HepG2 (cell line): ENCODE measurements at regions not wholly inside any gene's neighbourhood (a gene's known extent, or its start where the extent isn't known, plus 50 kb on each side); places are given as distances from the start of the nearest gene placed in this dataset.

ENCODE experiments used
- ETV5 ChIP-seq: IDR thresholded peaks from 2 replicates; pipeline ENCODE4 v1.6.1; 2018; ENCODE audit warnings: missing biosample characterization, missing genetic modification reagents, inconsistent platforms, borderline replicate concordance
- FOXP1 ChIP-seq, 2 experiments: fragments of 450-650 bp in 1 of 2; IDR thresholded peaks; 2 replicates each; pipeline ENCODE4 v1.6.1; 2017 to 2018; ENCODE audit warnings: antibody characterized with exemption in 1 of 2
- NFYC ChIP-seq: IDR thresholded peaks from 2 replicates; pipeline ENCODE4 v1.6.1; 2016; ENCODE audit warnings: missing genetic modification reagents, missing compliant biosample characterization
- PAX8 ChIP-seq: sonication (generic); formaldehyde crosslinking; IDR thresholded peaks from 2 replicates; pipeline ENCODE4 v1.8.0; 2022; ENCODE audit warnings: mild to moderate bottlenecking, missing genetic modification reagents, borderline replicate concordance
- TCF7 ChIP-seq: sonication (generic); IDR thresholded peaks from 2 replicates; pipeline ENCODE4 v1.6.1; 2016; ENCODE audit warnings: antibody characterized with exemption, low read depth
- ZNF10 ChIP-seq: sonication (generic); formaldehyde crosslinking; IDR thresholded peaks from 2 replicates; pipeline ENCODE4 v1.4.0; 2020; ENCODE audit warnings: mild to moderate bottlenecking, low read depth, missing genetic modification reagents, borderline replicate concordance
- TF ChIP-seq, protein P1 (sequence below): sonication (generic); formaldehyde crosslinking; IDR thresholded peaks from 2 replicates; pipeline ENCODE4 v1.4.0; 2020; ENCODE audit warnings: missing genetic modification reagents
- TF ChIP-seq, protein P2 (sequence below): sonication (generic); formaldehyde crosslinking; IDR thresholded peaks from 2 replicates; pipeline ENCODE4 v1.5.1; 2020; ENCODE audit warnings: mild to moderate bottlenecking, missing genetic modification reagents, borderline replicate concordance
- TF ChIP-seq, protein P3 (sequence below): sonication (generic); formaldehyde crosslinking; IDR thresholded peaks from 2 replicates; pipeline ENCODE4 v1.4.0; 2020; ENCODE audit warnings: mild to moderate bottlenecking, missing genetic modification reagents, borderline replicate concordance
- TF ChIP-seq, protein P4 (sequence below): sonication (generic); formaldehyde crosslinking; IDR thresholded peaks from 2 replicates; pipeline ENCODE4 v1.4.0; 2020; ENCODE audit warnings: missing genetic modification reagents
- TF ChIP-seq, protein P5 (sequence below): IDR thresholded peaks from 2 replicates; pipeline ENCODE4 v1.6.1; 2018; ENCODE audit warnings: missing genetic modification reagents

DNA sequence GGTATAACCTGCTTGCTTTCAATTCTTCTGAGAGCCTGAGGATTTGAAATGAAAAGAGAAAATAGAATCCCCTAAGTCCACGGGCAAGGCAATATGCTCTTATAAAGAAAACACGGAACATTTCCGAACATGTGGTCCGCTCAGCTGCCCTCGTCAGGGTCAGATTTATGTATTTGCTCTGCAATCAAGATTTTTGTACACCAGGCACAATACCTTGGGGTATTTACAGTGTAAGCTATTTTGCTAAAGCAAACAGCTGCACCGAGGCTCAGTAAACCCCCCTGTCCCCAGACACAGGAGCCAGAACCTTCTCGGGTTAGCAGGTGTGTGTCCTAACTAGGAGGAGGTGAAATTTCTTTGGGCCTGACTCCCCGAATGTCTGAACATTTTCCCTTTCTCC, 155.8 kb upstream of the LRIG1 start (continued):
- TF ChIP-seq, protein P1, sequence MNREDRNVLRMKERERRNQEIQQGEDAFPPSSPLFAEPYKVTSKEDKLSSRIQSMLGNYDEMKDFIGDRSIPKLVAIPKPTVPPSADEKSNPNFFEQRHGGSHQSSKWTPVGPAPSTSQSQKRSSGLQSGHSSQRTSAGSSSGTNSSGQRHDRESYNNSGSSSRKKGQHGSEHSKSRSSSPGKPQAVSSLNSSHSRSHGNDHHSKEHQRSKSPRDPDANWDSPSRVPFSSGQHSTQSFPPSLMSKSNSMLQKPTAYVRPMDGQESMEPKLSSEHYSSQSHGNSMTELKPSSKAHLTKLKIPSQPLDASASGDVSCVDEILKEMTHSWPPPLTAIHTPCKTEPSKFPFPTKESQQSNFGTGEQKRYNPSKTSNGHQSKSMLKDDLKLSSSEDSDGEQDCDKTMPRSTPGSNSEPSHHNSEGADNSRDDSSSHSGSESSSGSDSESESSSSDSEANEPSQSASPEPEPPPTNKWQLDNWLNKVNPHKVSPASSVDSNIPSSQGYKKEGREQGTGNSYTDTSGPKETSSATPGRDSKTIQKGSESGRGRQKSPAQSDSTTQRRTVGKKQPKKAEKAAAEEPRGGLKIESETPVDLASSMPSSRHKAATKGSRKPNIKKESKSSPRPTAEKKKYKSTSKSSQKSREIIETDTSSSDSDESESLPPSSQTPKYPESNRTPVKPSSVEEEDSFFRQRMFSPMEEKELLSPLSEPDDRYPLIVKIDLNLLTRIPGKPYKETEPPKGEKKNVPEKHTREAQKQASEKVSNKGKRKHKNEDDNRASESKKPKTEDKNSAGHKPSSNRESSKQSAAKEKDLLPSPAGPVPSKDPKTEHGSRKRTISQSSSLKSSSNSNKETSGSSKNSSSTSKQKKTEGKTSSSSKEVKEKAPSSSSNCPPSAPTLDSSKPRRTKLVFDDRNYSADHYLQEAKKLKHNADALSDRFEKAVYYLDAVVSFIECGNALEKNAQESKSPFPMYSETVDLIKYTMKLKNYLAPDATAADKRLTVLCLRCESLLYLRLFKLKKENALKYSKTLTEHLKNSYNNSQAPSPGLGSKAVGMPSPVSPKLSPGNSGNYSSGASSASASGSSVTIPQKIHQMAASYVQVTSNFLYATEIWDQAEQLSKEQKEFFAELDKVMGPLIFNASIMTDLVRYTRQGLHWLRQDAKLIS (CRISPR knock-in tag) = no peak
- TF ChIP-seq ETV5 (CRISPR knock-in tag) (no peak), NFYC (no peak), PAX8 (no peak), ZNF10 (CRISPR knock-in tag) (no peak), TCF7 (no peak), FOXP1 (IDR thresholded peaks at IDR 0.05) (no peak), FOXP1 (CRISPR knock-in tag; IDR thresholded peaks at IDR 0.05) (0 out of 2 replicates have a peak, but pooled peaks have one; percentile 10)
- TF ChIP-seq, protein P2, sequence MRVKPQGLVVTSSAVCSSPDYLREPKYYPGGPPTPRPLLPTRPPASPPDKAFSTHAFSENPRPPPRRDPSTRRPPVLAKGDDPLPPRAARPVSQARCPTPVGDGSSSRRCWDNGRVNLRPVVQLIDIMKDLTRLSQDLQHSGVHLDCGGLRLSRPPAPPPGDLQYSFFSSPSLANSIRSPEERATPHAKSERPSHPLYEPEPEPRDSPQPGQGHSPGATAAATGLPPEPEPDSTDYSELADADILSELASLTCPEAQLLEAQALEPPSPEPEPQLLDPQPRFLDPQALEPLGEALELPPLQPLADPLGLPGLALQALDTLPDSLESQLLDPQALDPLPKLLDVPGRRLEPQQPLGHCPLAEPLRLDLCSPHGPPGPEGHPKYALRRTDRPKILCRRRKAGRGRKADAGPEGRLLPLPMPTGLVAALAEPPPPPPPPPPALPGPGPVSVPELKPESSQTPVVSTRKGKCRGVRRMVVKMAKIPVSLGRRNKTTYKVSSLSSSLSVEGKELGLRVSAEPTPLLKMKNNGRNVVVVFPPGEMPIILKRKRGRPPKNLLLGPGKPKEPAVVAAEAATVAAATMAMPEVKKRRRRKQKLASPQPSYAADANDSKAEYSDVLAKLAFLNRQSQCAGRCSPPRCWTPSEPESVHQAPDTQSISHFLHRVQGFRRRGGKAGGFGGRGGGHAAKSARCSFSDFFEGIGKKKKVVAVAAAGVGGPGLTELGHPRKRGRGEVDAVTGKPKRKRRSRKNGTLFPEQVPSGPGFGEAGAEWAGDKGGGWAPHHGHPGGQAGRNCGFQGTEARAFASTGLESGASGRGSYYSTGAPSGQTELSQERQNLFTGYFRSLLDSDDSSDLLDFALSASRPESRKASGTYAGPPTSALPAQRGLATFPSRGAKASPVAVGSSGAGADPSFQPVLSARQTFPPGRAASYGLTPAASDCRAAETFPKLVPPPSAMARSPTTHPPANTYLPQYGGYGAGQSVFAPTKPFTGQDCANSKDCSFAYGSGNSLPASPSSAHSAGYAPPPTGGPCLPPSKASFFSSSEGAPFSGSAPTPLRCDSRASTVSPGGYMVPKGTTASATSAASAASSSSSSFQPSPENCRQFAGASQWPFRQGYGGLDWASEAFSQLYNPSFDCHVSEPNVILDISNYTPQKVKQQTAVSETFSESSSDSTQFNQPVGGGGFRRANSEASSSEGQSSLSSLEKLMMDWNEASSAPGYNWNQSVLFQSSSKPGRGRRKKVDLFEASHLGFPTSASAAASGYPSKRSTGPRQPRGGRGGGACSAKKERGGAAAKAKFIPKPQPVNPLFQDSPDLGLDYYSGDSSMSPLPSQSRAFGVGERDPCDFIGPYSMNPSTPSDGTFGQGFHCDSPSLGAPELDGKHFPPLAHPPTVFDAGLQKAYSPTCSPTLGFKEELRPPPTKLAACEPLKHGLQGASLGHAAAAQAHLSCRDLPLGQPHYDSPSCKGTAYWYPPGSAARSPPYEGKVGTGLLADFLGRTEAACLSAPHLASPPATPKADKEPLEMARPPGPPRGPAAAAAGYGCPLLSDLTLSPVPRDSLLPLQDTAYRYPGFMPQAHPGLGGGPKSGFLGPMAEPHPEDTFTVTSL (CRISPR knock-in tag) = no peak
- TF ChIP-seq, protein P3, sequence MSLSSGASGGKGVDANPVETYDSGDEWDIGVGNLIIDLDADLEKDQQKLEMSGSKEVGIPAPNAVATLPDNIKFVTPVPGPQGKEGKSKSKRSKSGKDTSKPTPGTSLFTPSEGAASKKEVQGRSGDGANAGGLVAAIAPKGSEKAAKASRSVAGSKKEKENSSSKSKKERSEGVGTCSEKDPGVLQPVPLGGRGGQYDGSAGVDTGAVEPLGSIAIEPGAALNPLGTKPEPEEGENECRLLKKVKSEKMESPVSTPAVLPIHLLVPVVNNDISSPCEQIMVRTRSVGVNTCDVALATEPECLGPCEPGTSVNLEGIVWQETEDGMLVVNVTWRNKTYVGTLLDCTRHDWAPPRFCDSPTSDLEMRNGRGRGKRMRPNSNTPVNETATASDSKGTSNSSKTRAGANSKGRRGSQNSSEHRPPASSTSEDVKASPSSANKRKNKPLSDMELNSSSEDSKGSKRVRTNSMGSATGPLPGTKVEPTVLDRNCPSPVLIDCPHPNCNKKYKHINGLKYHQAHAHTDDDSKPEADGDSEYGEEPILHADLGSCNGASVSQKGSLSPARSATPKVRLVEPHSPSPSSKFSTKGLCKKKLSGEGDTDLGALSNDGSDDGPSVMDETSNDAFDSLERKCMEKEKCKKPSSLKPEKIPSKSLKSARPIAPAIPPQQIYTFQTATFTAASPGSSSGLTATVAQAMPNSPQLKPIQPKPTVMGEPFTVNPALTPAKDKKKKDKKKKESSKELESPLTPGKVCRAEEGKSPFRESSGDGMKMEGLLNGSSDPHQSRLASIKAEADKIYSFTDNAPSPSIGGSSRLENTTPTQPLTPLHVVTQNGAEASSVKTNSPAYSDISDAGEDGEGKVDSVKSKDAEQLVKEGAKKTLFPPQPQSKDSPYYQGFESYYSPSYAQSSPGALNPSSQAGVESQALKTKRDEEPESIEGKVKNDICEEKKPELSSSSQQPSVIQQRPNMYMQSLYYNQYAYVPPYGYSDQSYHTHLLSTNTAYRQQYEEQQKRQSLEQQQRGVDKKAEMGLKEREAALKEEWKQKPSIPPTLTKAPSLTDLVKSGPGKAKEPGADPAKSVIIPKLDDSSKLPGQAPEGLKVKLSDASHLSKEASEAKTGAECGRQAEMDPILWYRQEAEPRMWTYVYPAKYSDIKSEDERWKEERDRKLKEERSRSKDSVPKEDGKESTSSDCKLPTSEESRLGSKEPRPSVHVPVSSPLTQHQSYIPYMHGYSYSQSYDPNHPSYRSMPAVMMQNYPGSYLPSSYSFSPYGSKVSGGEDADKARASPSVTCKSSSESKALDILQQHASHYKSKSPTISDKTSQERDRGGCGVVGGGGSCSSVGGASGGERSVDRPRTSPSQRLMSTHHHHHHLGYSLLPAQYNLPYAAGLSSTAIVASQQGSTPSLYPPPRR (CRISPR knock-in tag) = peak; percentile 22; the same call in 1 of the 2 replicates
- TF ChIP-seq, protein P4, sequence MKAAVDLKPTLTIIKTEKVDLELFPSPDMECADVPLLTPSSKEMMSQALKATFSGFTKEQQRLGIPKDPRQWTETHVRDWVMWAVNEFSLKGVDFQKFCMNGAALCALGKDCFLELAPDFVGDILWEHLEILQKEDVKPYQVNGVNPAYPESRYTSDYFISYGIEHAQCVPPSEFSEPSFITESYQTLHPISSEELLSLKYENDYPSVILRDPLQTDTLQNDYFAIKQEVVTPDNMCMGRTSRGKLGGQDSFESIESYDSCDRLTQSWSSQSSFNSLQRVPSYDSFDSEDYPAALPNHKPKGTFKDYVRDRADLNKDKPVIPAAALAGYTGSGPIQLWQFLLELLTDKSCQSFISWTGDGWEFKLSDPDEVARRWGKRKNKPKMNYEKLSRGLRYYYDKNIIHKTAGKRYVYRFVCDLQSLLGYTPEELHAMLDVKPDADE = no peak
- TF ChIP-seq, protein P5, sequence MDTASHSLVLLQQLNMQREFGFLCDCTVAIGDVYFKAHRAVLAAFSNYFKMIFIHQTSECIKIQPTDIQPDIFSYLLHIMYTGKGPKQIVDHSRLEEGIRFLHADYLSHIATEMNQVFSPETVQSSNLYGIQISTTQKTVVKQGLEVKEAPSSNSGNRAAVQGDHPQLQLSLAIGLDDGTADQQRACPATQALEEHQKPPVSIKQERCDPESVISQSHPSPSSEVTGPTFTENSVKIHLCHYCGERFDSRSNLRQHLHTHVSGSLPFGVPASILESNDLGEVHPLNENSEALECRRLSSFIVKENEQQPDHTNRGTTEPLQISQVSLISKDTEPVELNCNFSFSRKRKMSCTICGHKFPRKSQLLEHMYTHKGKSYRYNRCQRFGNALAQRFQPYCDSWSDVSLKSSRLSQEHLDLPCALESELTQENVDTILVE = no peak
